ENCODE measurements at regions not wholly inside any gene's neighbourhood (a gene's known extent, or its start where the extent isn't known, plus 50 kb on each side); places are given as distances from the start of the nearest gene placed in this dataset.

DNA sequence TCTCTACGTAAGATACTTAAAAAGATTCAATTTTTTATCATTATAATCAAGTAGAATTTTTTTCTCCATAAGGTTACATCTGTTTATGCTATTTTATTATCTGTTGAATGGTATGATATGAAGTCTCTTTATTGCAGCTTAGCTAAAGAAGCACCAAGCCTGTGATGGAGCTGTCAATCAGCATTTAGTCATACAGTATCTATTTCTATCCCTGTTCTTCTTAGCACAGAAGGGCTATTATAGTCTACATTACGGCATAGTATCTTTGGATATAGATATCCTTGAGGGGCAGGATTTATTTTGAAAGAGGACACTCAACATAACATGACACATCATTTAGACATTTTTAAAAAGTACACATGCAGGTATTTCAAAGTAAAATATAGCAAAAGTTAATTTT is 277.1 kb downstream of the FOXG1 start:
- TF ChIP-seq, protein P1, sequence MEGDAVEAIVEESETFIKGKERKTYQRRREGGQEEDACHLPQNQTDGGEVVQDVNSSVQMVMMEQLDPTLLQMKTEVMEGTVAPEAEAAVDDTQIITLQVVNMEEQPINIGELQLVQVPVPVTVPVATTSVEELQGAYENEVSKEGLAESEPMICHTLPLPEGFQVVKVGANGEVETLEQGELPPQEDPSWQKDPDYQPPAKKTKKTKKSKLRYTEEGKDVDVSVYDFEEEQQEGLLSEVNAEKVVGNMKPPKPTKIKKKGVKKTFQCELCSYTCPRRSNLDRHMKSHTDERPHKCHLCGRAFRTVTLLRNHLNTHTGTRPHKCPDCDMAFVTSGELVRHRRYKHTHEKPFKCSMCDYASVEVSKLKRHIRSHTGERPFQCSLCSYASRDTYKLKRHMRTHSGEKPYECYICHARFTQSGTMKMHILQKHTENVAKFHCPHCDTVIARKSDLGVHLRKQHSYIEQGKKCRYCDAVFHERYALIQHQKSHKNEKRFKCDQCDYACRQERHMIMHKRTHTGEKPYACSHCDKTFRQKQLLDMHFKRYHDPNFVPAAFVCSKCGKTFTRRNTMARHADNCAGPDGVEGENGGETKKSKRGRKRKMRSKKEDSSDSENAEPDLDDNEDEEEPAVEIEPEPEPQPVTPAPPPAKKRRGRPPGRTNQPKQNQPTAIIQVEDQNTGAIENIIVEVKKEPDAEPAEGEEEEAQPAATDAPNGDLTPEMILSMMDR (IDR thresholded peaks at IDR 0.05) = no peak
- TF ChIP-seq POLR2A (IDR thresholded peaks at IDR 0.05) = no peak
- no peak for TF ChIP-seq POLR2AphosphoS5 (IDR thresholded peaks at IDR 0.05; ENCODE audit: insufficient read depth in 1 of 2, low read depth in 1 of 2)
